GM06990 (cell line): ENCODE measurements at regions not wholly inside any gene's neighbourhood (a gene's known extent, or its start where the extent isn't known, plus 50 kb on each side); places are given as distances from the start of the nearest gene placed in this dataset.

ENCODE experiments used
- DNase-seq: peaks from one replicate; pipeline ENCODE4 v3.0.0-alpha.2; 2011; ENCODE audit not compliant: insufficient read length; ENCODE audit errors: extremely low read depth
- H3K27me3 ChIP-seq: replicated peaks from 2 replicates; pipeline ENCODE4 v1.6.0; 2011; ENCODE audit warnings: low read length; ENCODE audit not compliant: control insufficient read depth, insufficient read depth
- H3K36me3 ChIP-seq: 2 replicates; pipeline ENCODE4 v1.5.1; 2011; ENCODE audit warnings: low read length; ENCODE audit not compliant: control insufficient read depth, insufficient read depth
- H3K4me3 ChIP-seq: replicated peaks from 2 replicates; pipeline ENCODE4 v1.5.1; 2011; ENCODE audit warnings: low read depth, mild to moderate bottlenecking, control low read depth, low read length
- TF ChIP-seq, protein P1 (sequence below): IDR thresholded peaks from 2 replicates; pipeline ENCODE4 v1.5.1; 2011; ENCODE audit warnings: low read length, control low read depth, mild to moderate bottlenecking, inconsistent platforms; ENCODE audit not compliant: insufficient read depth, poor library complexity, severe bottlenecking

DNA sequence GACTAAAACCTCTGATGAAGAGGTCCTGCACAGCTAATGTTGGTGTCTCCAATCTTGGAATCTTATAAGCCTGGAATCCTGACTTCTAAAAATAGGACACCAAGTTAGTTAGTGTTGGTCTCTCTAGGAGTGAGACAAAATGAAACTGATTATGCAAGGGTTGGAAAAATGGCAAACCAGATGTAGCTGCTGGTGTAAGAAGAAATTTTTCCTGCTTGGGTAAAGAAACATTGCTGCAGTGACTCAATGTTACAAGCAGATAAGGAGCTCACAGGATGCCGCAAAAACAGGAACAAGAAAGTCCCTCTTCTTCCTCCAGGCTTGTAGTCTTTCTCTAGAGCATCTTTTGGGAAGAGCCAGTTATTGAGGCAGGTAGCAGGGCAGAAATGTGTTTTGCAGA lies 449.0 kb downstream of the ETV1 start:
- Histone ChIP-seq H3K27me3 (no peaks in the 10 kb centered on the region), H3K36me3 (no peaks in the 10 kb centered on the region), H3K4me3 (no peak overlapping the region)
- TF ChIP-seq, protein P1, sequence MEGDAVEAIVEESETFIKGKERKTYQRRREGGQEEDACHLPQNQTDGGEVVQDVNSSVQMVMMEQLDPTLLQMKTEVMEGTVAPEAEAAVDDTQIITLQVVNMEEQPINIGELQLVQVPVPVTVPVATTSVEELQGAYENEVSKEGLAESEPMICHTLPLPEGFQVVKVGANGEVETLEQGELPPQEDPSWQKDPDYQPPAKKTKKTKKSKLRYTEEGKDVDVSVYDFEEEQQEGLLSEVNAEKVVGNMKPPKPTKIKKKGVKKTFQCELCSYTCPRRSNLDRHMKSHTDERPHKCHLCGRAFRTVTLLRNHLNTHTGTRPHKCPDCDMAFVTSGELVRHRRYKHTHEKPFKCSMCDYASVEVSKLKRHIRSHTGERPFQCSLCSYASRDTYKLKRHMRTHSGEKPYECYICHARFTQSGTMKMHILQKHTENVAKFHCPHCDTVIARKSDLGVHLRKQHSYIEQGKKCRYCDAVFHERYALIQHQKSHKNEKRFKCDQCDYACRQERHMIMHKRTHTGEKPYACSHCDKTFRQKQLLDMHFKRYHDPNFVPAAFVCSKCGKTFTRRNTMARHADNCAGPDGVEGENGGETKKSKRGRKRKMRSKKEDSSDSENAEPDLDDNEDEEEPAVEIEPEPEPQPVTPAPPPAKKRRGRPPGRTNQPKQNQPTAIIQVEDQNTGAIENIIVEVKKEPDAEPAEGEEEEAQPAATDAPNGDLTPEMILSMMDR, result no peak
- DNase-seq, result no peak

DNA sequence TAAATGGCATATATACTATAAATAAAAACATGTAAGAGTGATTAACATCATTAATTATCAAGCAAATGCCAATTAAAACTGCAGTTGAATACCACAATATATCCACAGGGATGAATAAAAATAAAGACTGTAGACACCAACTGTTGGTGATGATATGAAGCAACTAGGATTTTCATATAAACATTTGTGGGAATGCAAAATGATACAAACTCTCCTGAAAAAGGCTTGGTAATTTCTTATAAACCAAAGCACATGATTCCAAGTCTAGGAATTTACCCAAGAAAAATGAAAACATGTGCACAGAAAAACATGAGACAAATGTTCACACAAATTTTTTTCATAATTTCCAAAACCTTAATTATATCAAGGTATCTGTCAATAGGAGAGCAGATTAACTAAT lies 448.1 kb downstream of the ETV1 start:
- TF ChIP-seq, protein P1, result no peak
- Histone ChIP-seq H3K27me3 (no peaks in the 10 kb centered on the region), H3K4me3 (no peak overlapping the region), H3K36me3 (no peaks in the 10 kb centered on the region)
- no peak for DNase-seq

DNA sequence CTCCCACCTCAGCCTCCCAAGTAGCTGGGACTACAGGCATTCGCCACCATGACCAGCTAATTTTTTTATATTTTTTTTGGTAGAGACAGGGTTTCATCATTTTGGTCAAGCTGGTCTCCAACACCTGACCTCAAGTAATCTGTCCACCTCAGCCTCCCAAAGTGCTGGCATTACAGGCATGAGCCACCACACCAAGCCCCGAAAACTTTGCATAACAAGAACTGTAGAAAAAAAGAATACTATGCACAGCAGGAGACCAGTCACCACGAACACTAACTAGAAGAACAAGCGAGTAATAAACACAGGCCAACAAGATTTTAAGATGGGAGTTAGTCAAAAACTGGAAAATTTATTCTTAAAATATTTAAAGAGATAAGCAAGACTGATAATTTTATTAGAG lies 447.0 kb downstream of the ETV1 start:
- Histone ChIP-seq H3K4me3 (no peak overlapping the region), H3K36me3 (no peaks in the 10 kb centered on the region), H3K27me3 (no peaks in the 10 kb centered on the region)
- DNase-seq, result no peak
- TF ChIP-seq, protein P1, result no peak

DNA sequence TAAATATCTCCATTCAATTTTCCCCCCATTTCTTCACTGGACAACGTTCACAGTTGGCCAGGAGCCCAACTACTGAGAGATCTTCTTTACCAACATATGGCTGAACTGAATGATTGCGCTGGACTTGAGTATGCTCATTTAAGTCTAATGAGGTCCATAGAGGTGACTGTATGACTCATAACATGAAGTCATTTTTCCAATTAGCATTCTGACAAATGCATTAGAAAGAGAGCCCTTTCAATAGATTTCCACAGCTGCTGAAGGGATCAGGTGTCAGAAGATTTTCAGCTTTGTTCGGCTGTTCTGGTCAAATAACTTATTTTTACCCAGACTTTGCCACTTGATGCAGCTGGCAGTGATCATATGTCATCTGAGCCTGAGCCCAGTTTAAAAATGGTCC lies 438.0 kb downstream of the ETV1 start:
- TF ChIP-seq, protein P1, result no peak
- Histone ChIP-seq H3K27me3 (no peaks in the 10 kb centered on the region), H3K36me3 (no peaks in the 10 kb centered on the region), H3K4me3 (no peak overlapping the region)
- DNase-seq, result no peak

DNA sequence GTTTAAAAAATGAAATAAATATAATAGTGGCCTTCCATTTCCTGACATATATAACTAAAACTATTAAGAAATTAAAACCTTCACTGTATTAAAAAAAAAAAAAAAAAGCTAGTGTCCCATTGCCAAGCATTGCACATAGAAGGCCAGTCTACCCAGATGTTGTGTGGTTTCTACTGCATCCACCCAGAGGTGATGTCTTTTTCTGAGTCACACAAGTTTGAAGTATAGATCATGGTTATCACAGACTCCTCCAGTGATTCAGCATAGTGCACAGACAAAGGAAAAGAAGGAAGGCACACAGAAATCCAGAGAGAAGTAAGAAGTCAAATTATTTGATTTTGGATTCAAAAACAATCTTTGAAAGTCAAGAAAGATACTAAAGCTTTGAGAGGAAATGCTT lies 429.0 kb downstream of the ETV1 start:
- TF ChIP-seq, protein P1, result no peak
- no peaks in the 10 kb centered on the region for H3K27me3 ChIP-seq
- H3K36me3 ChIP-seq, result no peaks in the 10 kb centered on the region
- no peak overlapping the region for H3K4me3 ChIP-seq
- DNase-seq, result no peak

DNA sequence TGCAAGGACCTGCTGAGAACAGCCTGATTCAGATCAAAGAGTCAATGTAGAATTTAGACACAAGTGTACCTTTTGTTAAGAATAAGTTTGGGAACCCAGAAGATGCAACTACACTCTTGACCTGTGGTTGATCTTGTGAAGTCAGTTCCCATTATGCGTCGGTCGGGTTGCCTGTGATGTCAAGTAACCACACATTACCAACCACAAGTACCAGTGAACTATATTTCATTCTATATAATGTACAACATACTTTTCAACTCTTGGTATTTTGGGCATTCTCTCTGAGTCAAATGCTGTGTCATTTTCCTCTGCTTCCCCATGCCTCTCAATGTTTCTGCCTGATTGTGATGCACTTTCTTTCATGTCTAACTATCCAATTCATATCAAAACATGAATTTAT lies 426.2 kb downstream of the ETV1 start:
- Histone ChIP-seq H3K4me3 (no peak overlapping the region), H3K27me3 (no peaks in the 10 kb centered on the region), H3K36me3 (no peaks in the 10 kb centered on the region)
- TF ChIP-seq, protein P1, result no peak
- DNase-seq, result no peak
